Choroid plexus epithelial cell (primary cell): ENCODE measurements at regions not wholly inside any gene's neighbourhood (a gene's known extent, or its start where the extent isn't known, plus 50 kb on each side); places are given as distances from the start of the nearest gene placed in this dataset.

Source experiments
- DNase-seq: peaks from one replicate; pipeline ENCODE4 v3.0.0-alpha.2; 2010; ENCODE audit warnings: low read depth
- H3K4me3 ChIP-seq: 2 replicates; pipeline ENCODE4 v1.5.1; 2011; ENCODE audit warnings: low read depth, mild to moderate bottlenecking, control low read depth, low read length, moderate library complexity
- CTCF ChIP-seq: conservative IDR thresholded peaks from 2 replicates; pipeline ENCODE4 v1.5.1; 2011; ENCODE audit warnings: low read depth, mild to moderate bottlenecking, control low read depth, inconsistent platforms, low read length, moderate library complexity

GRCh38 chr1:47617381-47618221, 179.8 kb downstream of the FOXD2 start:
- no peak for TF ChIP-seq CTCF
- no peak overlapping the region for H3K4me3 ChIP-seq
- DNase-seq: no peak

GRCh38 chr1:47618222-47618720, 180.4 kb downstream of the FOXD2 start:
- no peak for DNase-seq

GRCh38 chr1:47618830-47619229, 181.0 kb downstream of the FOXD2 start:
- DNase-seq: no peak
- no peak overlapping the region for H3K4me3 ChIP-seq
- no peak for TF ChIP-seq CTCF

More at GRCh38 chr1:47618222-47618720, 180.4 kb downstream of the FOXD2 start:
- no peak for TF ChIP-seq CTCF
- no peak overlapping the region for H3K4me3 ChIP-seq

GRCh38 chr1:47621483-47621882, 183.6 kb downstream of the FOXD2 start:
- TF ChIP-seq CTCF: no peak
- DNase-seq: no peak
- no peak overlapping the region for H3K4me3 ChIP-seq

- no peak for DNase-seq
- no peak overlapping the region for H3K4me3 ChIP-seq
- no peak for TF ChIP-seq CTCF
These were observed 184.1 kb downstream of the FOXD2 start for GRCh38 chr1:47621977-47622376.

- no peak overlapping the region for H3K4me3 ChIP-seq
- no peak for DNase-seq
- TF ChIP-seq CTCF: no peak
These were observed 185.1 kb downstream of the FOXD2 start for GRCh38 chr1:47622776-47623556.
